HG02970 (cell line): ENCODE measurements at regions not wholly inside any gene's neighbourhood (a gene's known extent, or its start where the extent isn't known, plus 50 kb on each side); places are given as distances from the start of the nearest gene placed in this dataset.

Experiments
- ATAC-seq: cut with Tn5 transposase; IDR thresholded peaks from one replicate; pipeline ENCODE4 v1.9.1; 2021; ENCODE audit warnings: mild to moderate bottlenecking, moderate library complexity, moderate number of reproducible peaks; ENCODE audit not compliant: unreplicated experiment, low FRiP score

DNA sequence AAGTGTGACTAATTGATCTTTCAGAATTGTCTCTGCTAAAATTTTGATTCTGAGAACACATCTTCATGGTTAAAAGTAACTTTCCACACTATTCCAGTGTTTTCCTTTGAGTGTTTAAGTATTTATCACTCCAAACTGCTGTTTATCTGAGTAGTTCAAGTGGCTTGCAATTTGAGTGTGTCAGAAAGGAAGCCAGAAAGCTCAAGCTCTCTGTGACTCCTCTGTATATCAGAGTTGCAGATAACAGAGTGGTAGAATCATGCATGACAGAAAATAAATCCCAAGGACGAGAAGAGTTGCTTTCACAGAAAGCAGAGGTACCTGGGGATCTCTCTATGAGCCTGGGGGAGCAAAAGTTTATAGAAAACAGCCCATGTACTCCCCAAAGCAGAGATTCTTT lies 130.0 kb downstream of the CYB561 start:
- no peak for ATAC-seq

GRCh38 chr17:63317166-63317840 lies 128.8 kb downstream of the CYB561 start:
- no peak for ATAC-seq

- no peak for ATAC-seq
Observed at GRCh38 chr17:63325808-63326207, 120.3 kb downstream of the CYB561 start.

GRCh38 chr17:63329876-63330275 lies 116.2 kb downstream of the CYB561 start:
- ATAC-seq, result no peak

- ATAC-seq, result no peak
Observed at GRCh38 chr17:63331301-63332061, 114.6 kb downstream of the CYB561 start.

DNA sequence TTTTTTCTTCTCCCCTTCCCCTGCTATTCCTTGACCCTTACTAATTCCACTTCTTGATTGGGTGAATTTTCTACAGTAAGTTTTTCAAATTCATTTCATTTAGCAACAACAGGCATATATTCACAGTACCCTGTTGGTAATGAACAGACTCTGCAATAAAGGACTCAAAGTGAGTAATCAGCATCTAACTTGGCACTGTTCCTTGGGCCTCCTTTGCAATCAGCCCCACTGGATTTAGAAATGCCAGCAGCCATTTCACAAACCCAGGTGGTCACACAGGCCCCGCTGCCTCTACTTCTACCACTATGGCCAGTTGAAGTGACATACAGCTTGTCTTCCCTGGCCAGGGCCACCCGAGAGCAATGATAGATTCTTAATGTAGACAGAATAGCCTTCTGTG lies 113.8 kb downstream of the CYB561 start:
- ATAC-seq, result no peak

DNA sequence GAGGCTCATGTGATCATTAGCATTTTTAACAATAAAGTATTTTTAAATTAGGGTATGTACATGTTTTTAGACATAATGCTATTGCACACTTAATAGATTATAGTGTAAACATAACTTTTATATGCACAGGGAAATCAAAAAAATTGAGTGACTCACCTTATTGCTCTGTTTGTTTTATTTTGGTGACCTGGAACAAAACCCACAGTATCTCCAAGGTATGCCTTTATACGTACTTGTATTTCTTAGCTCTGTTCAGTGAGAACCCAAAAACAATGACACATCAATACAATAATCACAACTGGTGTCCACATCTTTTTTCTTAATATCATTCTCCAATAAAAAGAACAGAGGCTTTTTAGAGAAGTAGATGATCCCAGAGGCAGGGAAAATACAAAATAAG lies 112.2 kb downstream of the CYB561 start:
- no peak for ATAC-seq

DNA sequence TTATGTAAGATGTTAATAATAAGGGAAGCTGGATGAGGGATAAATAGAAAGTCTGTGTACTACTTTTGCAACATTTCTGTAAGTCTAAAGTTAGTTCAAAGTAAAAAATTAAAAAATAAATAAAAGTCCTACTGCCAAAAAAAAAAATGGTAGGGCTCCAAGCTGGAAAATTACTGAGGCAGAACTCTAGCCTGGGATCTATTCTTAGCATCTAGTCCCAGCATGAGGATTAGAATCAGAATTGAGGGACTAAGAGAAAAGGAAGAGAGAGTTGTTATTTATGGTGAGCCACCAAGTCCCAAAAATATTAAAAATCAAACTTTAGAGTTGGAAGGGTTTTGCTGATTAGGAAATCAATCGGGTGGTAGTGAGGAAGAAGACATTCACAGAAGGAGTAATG lies 110.3 kb downstream of the CYB561 start:
- no peak for ATAC-seq

DNA sequence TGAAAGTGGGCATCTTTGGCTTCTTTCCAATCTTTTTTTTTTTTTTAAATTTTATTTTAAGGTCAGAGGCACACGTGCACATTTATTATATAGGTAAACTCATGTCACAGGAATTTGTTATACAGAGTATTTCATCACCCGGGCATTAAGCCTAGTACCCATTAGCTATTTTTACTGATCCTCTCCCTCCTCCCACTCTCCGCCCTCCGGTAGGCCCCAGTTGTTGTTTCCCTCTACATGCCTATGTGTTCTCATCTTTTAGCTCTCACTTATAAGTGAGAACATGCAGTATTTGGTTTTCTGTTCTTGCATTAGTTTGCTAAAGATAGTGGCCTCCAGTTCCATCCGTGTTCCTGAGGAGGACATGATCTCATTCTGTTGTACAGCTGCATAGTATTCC lies 108.5 kb downstream of the CYB561 start:
- no peak for ATAC-seq

GRCh38 chr17:63338272-63338671 lies 107.8 kb downstream of the CYB561 start:
- ATAC-seq, result no peak

GRCh38 chr17:63341276-63341675 lies 104.8 kb downstream of the CYB561 start:
- ATAC-seq, result no peak

DNA sequence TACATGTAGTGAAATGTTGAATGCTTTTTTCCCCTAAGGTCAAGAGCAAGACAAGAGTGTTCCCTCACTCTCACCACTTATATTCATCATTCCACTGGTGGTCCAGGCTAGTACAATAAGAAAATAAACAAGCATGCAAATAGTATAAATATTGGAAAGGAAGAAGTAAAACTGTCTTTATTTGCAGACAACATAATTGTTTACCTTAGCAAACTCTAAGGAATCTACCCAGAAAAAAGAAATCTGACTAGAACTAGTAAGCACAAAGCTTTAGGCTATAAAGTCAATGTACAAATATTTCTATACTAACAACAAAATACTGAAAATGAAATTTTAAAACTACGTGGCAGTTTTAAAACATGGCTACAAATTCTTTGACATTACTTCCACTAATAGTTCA lies 101.7 kb downstream of the CYB561 start:
- ATAC-seq, result no peak

DNA sequence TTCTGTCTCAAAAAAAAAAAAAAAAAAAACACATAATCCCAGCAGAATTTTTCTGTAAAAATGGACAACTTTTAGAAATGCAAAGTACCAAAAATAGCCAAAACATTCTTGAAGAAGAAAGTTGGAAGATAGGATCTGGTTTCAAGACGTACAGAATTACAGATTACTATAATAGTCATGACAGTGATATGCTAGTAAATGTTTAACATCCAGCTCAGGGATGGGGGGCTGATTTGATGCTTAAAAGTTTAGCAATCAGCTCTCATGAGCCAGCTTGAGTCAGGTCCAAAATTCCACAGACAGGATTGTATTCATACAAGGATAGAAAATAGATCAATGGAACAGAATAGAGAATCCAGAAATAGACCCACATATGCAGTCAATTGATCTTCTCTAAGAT lies 100.5 kb downstream of the CYB561 start:
- no peak for ATAC-seq

DNA sequence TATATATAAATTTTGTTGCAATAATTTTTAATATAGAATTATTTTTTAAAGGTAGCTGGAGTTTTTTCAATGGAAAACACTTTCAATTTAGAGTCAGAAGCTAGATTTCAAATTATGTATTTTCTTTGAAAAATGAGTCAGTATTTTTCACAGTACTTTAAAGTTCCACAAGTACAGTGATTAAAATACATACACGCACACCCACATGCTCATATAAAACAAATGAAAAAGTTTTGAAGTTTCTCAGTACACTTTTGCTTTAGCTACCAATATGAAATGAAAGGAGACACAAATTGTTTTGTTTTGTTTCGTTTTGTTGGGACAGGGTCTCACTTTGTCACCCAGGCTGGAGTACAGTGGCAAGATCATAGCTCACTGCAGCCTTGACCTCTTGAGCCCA lies 98.6 kb downstream of the CYB561 start:
- ATAC-seq, result no peak

DNA sequence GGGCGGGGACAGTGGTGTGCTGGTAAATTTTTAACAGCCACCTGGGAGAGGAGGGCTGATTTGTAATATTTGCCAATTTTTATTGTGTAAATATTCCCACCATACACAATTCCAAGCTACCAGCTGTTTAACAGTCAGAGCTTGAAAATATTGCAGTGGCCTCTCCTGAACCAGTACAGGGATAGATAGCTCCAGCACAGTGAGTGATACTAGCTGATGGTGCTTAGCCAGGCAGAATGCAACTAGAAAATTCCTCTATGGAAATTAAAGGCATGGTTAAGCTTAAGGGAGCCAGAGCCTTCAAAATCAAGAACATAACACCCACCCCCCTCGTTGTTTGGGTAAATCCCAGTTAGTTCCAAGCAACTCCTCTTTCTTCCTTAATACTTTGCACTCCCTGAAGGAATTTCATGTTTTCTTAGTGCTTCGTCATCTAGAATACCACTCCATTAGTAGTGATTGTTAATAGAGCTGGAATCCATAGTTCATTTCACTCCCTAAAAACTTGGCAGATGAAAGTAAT lies 96.6 kb downstream of the CYB561 start:
- no peak for ATAC-seq

- ATAC-seq, result no peak
Observed at GRCh38 chr17:63350364-63350763, 95.7 kb downstream of the CYB561 start.

DNA sequence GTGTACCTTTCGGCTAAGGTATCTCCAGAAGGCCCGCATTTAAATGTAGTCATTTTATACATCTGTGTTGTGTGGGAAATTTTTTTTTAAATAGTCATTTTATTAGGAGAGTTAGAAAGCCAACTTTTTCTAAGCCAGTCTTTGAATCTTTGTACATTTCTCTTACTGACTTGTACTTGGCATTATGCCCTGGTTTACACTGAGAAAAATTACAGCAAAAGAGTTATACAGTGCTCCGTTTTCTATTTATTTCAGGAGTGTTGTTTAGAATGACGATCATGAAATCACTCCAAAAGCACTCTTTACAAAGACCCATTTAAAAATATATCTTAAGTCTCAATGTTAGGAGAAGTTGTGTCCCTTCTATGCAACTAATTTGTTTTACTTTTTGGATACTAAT lies 91.8 kb downstream of the CYB561 start:
- no peak for ATAC-seq

DNA sequence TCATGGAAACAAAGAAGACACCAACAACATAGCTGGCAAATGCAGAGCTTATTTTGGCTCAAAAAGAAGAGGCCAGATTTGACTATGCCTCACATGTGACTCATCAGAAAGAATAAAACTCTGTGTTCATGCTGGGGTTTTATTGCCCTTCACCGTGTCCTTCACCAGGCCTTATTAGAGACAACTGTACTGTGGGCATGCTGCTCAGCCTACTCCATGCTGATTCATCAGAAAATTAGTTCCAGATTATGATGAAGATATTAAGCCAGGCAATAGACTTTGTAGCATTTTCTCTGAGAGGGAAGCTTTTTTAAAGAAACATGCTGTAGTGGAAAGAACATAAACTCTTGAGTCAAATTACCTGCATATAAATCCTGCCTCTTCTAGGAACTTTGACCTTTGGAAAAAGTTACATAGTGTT lies 89.8 kb downstream of the CYB561 start:
- ATAC-seq, result no peak

DNA sequence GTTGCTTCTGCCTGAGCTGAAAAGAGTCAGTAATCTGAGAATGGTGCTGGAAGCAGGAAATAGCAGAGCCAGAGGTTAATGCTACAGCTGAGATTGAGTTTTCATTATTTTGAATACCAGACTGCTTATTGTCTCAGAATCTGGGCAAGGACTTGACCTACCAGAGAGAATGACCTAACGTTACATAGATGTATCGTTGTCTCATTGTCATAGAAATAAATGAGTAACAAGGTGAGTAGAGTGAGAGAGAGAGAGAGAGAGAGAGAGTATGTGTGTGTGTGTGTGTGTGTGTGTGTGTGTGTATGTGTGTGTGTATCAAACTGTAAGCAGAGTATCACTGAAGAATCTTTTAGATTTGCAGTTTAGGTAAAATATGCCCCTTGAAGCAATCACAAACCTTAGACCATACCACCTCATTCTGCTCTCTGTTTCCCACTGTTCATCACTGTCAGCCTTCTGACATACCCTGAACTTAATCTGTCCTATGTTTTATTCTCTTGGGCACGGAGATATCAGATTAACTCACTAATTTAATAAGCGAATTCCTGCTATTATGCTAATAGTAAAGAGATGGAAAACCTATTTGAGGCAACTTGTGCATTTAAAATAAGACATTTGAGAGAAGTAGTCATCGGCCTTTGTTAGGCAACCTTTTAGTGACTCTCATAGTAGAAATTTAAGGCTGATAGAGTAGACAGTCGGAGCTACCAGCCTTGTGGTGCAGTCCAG lies 87.8 kb downstream of the CYB561 start:
- no peak for ATAC-seq

DNA sequence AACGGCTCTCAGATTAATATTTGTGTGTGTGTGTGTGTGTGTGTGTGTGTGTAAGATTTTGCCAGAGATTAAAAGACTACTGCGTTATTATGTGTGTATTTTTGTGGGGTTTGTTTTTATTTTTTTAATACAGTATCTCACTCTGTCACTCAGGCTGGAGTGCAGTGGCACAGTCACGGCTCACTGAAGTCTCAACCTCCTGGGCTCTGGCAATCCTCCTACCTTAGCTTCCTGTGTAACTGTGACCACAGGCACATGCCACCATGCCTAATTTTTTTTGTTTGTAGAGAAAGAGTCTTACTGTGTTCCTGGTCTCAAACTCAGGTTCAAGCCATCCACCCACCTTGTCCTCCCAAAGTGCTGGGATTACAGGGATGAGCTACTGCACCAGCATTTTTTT lies 87.2 kb downstream of the CYB561 start:
- no peak for ATAC-seq

DNA sequence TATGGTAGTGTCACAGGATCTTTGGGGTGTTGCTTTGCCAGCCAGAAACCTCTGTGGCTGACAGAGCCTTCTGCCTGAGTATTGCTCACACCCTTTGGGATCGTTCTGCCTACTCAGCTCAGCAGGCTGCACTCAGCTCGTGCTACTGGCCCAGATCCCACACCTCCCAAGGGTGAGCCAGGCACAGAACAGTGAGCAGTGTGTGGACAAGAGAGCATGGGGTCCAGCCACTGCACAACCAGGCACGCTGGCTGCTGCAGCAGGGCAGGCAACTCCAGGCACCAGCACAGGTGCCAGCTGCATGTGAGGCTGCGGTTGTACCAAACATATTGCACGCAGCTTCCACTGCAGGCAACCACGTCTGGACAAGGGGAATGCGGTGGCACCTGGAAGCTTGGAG lies 84.9 kb downstream of the CYB561 start:
- no peak for ATAC-seq
